Breast epithelium (tissue), 3 donors: ENCODE measurements at regions not wholly inside any gene's neighbourhood (a gene's known extent, or its start where the extent isn't known, plus 50 kb on each side); places are given as distances from the start of the nearest gene placed in this dataset.

Source experiments
- POLR2A ChIP-seq: fragments of 450-650 bp; IDR thresholded peaks from one replicate; pipeline ENCODE4 v1.6.1; 2016; ENCODE audit warnings: antibody characterized with exemption, mild to moderate bottlenecking, moderate library complexity
- POLR2AphosphoS5 ChIP-seq, 3 donors: sonication (generic); formaldehyde crosslinking; IDR thresholded peaks; one replicate each; pipeline ENCODE4 v1.6.1; 2017; ENCODE audit warnings: antibody characterized with exemption in 3 of 3
- TF ChIP-seq, protein P1 (sequence below), 3 donors: fragments of 450-650 bp; IDR thresholded peaks; one replicate each; pipeline ENCODE4 v1.5.1; 2016 to 2017; ENCODE audit warnings: antibody characterized with exemption in 3 of 3, mild to moderate bottlenecking in 3 of 3, moderate library complexity in 3 of 3

DNA sequence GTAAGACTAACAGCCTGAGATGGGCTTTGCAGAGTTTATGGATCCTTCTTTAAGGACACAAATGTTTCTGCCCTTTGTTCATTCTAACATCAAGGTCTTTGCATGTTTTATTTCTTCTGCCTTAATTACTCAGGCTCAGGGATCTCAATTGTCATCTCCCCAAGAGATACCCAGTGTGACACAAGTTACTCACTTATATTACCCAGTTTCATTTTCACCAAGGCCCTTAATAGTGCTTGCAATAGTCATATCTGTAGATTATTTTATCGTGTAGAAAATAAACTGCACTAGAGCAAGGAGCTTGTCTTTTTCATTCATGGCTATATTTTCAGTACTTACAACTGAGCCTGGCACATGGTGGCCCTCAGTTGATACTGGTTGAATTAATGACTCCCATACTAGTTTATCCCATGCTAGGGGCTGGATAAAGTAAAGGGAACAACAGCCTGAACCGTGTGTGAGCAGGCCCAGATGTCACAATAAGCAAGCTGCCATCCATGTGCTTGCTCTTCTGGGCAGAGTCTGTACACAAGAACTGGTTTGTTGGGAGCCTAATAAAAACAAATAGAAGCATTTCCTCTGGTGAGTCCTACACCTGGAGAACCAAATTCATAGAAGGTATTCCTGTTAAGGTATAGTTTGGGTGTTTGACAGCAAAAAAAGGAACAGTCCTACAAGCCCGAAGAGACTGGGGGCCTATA, 112.5 kb upstream of the CD180 start:
- TF ChIP-seq, protein P1, sequence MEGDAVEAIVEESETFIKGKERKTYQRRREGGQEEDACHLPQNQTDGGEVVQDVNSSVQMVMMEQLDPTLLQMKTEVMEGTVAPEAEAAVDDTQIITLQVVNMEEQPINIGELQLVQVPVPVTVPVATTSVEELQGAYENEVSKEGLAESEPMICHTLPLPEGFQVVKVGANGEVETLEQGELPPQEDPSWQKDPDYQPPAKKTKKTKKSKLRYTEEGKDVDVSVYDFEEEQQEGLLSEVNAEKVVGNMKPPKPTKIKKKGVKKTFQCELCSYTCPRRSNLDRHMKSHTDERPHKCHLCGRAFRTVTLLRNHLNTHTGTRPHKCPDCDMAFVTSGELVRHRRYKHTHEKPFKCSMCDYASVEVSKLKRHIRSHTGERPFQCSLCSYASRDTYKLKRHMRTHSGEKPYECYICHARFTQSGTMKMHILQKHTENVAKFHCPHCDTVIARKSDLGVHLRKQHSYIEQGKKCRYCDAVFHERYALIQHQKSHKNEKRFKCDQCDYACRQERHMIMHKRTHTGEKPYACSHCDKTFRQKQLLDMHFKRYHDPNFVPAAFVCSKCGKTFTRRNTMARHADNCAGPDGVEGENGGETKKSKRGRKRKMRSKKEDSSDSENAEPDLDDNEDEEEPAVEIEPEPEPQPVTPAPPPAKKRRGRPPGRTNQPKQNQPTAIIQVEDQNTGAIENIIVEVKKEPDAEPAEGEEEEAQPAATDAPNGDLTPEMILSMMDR (IDR thresholded peaks at IDR 0.05), result no peak
- TF ChIP-seq POLR2A, result no peak
- TF ChIP-seq POLR2AphosphoS5 (IDR thresholded peaks at IDR 0.05), result no peak
